Left colon (tissue), 2 donors: ENCODE measurements at regions not wholly inside any gene's neighbourhood (a gene's known extent, or its start where the extent isn't known, plus 50 kb on each side); places are given as distances from the start of the nearest gene placed in this dataset.
"Not testable (repeated sequence)": the region's sequence is repeated elsewhere in the genome, so short reads cannot be mapped to it uniquely, and the experiment has no call there.

Experiments used
- ATAC-seq: fragments of 200-7000 bp; cut with Tn5 transposase; one replicate; pipeline ENCODE4 v1.9.1; 2020; ENCODE audit warnings: mild to moderate bottlenecking, moderate library complexity
- DNase-seq, 2 donors: peaks; one replicate each; pipeline ENCODE4 v3.0.0-alpha.2; 2020
- intact Hi-C, 2 donors: fragments of 100-400 bp; cut with DNase I in 1 of 2; cut with micrococcal nuclease in 1 of 2; formaldehyde crosslinking; loops; one replicate each; pipeline versions ENCODE4 v1.11.2 to v1.14.0; 2022; cut with DNase I, micrococcal nuclease
- donor health status: DM: no; HTN: no; CAD: no.
- donor health status: DM: yes; HTN: yes; CAD: no.

DNA sequence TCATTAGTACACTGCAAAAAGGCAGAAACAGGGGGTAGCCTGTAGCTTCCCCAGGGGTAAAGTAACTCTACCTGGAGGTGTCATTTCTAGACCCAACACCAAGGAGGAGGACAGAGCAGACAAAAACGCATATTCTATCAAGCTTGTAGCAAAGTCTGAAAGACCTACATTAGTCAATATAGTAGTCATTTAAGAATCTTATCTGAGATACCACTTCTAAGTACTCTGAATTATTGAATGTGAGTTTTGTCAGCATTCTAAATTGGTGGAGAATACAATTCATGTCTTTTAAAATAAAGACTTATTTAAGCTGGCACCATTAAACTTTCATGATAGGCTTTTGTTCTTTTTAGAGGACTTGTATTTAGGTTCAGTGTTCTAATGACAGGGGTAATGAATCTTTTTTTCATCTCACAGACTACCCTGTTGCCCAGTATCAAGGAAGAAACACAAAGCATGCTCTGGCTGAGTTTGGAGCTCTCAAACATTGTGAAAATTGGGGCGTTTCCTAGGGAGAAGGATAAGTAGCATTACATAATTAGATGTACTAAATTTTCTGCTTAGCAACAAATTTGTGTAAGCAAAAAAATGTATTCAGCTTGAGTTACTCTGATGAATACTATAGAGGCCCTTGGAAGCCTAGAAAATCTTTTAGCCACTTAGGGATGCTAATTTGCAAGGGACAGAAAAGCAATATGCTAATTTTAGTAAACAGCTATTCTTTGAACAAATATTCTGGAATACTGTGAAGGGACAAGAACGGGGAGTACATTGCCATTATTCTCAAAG is 255.4 kb upstream of the HSF2 start:
- ATAC-seq (no peak), DNase-seq (no peak)
- intact Hi-C loops = no loop called here

DNA sequence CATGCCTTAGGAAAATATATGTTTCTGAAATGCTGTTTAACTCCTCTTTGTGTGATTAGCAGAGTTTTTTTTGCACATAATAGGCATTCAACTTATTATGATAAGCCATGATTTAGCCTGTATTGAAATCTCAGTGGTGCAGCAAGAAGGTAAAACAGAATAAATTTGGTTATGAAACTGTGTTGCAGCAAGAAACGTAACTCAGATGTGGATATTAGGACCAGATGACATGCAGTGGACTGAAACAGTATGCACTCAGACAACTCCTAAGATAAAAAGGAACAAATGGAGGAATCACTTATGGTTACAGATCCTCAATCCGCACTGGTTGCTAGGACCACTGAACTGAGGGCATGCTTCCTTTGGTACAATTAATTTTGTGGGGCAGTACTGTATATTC is 254.2 kb upstream of the HSF2 start:
- no peak for ATAC-seq
- intact Hi-C loops = no loop called here
- no peak for DNase-seq

DNA sequence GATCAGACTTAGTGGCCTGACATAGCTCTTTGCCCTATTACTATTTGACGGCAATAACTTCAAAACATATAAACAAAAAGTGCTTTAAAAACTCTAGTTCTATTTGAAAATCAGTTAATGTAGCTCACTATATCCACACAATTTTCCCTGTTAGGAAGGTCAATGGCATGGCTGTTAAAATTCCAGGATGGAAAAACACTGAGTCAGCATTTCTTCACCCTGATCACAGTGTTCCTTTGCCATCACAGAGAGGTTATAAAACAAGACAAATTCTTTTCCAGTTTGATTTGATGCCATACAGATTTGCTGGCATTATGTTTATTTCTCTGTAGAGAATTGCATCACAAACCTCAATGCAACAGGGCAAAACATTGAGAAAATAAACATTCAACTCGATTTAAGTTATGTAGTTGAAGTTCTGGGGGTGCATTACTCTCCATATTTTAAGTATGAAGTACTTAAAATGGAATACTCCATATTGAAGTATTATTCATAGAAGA is 253.7 kb upstream of the HSF2 start:
- DNase-seq = no peak
- intact Hi-C loops = no loop called here
- ATAC-seq = no peak

DNA sequence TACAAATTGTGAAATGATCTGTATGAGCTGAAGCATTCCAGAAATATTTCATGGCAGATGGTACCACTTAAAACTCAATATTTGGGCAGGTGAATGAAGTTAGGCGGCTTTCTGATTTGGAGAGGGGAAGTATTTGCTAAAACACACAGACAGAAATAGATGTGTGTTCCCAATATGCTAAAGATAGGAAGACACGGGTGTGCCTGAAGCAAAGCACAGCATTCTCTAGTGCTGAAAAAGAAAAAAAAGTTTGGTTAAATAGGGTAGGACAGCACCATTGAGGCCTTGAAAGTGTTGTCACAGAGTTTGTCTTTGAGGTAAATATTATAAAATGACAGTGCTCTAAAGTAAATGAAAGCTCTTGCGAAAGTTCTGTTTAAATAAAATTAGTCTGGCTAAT is 252.2 kb upstream of the HSF2 start:
- no peak for ATAC-seq
- no peak for DNase-seq
- intact Hi-C loops = no loop called here

DNA sequence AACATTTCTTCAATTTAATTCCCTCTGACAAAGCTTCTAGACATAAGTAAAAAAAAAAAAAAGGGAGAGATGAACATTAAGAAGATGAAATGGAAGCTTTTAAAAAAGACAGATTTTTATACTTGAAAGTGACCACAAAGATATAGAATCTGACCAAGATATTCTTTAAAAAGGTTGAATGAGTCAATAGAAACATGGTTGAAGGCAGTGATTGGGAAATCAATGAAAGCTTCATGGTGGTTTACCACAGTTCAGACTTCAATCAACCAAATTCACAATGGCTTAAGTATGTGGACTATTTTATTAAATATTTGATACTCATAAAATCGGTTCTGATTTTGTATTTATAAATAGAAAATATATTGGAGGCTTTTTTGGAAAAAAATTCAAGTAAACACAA is 248.4 kb upstream of the HSF2 start:
- intact Hi-C loops = no loop called here
- DNase-seq (no peak), ATAC-seq (no peak)

DNA sequence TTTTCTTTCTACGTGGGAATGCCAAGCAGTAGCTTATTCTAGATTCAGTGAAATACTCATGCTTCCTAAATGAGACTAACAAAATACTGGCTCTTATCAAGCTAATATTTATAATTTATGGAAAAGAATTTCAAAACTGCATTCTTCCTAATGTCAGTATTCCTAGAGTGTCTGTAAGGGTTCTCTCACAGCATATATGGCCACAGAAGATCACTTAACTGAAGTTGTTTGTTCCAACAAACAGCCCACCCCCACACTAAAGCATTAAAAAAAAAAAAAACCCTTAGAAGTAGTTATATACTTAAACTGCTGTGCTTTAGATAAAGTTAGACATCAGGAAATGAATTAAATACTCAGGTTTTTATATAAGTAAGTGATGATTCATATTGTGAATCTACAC is 247.7 kb upstream of the HSF2 start:
- no peak for ATAC-seq
- intact Hi-C loops = no loop called here
- no peak for DNase-seq

DNA sequence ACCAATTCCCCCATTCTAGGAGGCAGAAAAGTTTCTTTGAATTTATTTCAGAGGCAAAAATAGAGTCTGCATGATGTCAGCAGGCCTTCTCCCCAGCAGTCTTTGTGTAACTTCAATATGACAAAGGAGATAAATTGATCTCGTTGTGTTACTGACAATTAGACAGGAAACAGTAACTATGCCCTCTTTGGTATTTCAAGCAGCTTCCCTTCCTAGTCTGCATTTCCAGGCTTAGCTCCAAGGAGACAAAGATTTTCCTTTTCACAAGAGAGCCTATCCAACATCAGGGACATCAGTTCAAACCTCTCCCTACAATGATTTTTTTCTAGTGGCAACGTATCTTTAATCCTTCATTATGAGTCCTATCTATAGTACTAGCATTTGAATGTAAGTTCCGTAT is 245.9 kb upstream of the HSF2 start:
- no peak for ATAC-seq
- intact Hi-C loops = no loop called here
- DNase-seq = no peak

DNA sequence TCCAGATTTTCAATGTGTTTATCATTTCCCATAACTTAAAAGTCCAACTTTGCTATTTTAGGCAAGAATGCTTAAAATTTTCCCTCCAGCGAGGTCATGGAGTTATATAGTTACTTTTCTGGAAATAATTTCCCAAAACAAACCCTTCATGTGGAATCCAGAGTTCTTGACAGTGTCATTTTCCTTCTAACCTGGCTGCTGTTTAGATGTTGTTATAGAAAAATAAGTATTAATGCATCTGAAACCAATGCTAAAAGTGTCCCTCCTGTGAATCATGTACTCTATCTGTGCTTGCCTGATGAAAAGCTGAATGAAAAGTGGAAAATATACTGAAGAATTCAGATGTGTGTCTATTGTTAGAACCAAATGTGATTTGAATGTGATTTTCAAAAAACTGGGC is 245.3 kb upstream of the HSF2 start:
- no peak for DNase-seq
- intact Hi-C loops = no loop called here
- no peak for ATAC-seq

DNA sequence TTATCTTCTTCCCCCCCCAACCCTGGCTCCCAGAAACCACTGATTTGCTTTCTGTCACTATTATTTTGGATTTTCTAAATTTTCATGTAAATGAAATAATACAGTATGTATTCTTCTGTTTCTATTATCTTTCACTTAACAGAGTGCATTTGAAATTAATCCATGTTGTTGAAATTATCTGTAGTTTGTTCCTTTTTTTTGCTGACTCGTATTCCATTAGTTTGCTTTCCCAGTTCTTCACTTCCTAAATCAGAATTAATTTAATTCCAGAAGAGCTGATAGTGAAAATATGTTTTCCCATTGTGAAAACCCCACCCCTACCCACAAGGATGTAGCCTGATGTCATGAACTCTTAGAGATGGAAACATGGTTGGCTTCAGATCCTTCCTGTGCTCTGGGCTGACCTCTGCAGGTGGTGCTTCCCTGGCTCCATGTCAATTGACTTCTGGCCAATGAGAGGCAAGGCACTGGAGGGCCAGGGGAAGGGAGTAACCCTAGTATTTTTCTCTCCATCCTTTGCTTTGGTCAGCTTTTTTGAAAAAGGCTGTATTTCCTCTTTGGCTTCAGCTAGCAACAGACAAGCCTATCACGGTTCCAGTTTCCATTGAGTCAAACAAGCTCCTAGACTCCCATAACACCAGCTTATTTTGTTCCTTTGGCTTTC is 244.4 kb upstream of the HSF2 start:
- intact Hi-C loops = no loop called here
- no peak for DNase-seq
- ATAC-seq = no peak

DNA sequence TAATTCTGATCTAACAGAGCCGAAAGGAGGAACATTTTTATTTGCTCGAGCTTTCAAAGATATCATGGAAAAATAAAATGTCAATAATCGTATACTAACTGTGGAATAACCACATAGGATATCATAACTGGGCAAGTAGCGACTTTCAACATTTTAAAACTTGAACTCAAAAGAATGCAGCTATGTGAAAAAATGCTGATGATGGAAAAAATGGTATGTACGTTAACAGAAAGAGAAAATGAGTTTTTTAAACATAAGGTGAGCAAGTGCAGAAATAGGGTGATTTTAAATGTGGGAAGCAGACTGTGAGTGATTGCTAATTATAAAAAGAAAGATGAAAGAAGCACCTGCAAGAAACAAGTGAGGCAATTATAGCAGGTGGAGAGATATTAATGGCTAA is 238.3 kb upstream of the HSF2 start:
- no peak for ATAC-seq
- intact Hi-C loops = no loop called here
- no peak for DNase-seq

DNA sequence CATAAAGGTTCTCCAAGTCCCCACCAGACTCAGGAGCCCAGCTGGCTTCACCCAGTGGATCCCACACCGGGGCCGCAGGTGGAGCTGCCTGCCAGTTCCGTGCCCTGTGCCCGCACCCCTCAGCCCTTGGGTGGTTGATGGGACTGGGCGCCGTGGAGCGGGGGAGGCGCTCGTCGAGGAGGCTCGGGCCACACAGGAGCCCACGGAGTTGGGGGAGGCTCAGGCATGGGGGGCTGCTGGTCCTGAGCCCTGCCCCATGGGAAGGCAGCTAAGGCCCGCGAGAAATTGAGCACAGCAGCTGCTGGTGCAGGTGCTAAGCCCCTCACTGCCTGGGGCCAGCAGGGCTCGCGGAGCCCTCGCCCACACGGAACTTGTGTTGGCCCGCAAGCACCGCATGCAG is 234.4 kb upstream of the HSF2 start:
- DNase-seq (no peak), ATAC-seq (no peak)
- intact Hi-C loops = no loop called here

DNA sequence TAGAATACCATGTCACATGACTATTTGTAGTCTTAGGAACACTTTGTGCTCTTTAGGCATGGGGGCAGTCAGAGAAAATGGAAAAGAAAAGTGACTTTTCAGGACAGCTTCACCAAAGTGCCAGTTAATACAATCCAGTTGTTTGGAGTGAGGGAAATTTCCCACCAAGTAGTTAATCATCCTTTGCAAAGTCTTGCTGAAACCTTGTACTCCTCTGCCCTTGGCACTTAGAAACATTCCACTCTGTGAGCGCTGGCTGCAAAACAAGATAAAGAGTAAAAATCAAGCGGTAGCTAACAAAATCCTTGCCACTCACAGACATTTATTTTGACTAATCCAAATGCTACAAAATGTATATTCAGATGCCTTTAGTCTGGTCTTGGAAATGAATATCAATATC is 229.2 kb upstream of the HSF2 start:
- intact Hi-C loops = no loop called here
- ATAC-seq (no peak), DNase-seq (no peak)

DNA sequence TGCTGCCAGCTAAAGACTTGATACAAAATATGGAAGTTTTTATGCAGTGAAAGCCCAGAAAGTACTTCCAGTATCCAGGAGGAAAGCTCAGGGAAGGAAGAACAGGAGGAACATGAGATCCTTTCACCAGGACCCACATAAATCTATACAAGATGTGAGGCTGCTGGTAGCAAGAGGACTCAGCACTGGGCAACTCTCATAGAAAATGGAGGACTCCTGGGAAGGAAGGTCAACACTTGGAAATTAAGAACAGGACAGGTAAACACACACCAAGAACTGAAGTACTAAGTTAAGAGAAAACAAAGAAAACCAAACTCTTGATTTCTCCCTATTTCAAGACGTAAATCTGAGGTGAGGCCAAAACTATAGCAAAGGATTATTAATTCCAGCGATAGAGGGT is 220.5 kb upstream of the HSF2 start:
- intact Hi-C loops = no loop called here
- no peak for DNase-seq
- ATAC-seq = no peak

DNA sequence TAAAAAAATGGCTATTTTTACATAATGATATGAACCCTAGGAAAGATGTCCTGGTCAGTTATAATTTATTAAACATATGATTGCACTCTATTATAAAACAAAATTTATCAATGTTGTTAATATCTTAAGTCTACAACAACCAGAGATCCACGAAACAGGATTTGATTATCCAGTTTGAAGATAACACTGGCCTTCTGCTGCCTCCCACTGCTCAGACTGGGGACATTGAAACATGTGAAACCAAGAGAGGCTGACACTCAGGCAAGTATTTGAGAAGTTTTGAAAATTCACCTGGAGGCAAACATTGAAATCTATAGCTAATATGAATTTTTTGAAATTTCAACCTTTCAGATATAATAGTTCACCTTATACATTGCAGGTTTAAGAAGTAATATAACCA is 219.3 kb upstream of the HSF2 start:
- intact Hi-C loops = no loop called here
- ATAC-seq (no peak), DNase-seq (no peak)

DNA sequence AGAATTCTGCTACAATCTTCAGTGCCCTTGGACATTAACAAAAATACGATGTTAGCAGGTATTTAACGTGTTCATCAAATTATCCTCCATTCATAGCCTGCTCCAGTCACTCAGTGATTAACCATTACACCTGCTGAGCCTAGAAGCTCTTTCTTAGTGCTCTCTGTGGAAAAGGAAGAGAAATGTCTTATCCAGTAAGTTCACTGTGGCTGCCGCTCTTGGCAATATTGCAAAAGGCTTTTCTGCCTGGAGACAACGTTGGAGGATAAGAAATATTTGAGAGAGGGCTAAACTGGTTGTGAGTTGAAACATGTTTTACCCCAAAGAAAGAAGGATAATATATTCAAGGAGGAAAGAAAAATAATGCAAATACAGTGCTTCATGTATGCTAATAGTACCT is 217.4 kb upstream of the HSF2 start:
- DNase-seq = no peak
- ATAC-seq = no peak
- intact Hi-C loops = no loop called here

DNA sequence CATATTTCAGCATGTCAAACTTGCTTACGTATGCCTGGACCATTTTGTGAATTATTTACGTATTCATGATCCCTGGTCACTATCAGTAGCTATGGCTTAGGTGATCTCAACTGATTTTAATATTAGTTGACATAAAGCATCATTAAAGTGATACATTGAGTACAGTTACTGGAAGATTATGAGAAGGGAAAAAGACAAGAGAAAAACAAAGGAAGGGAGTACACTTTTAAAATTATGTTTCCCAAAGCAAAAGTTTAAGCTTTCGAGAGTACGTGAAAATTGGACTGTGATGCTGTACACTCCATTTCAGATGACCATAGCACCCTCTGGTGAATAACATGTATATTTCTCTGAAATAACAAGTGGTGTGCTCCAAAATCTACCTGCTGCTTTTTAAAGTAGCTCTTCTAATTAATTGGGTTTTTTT is 215.0 kb upstream of the HSF2 start:
- intact Hi-C loops = no loop called here
- no peak for DNase-seq
- no peak for ATAC-seq

DNA sequence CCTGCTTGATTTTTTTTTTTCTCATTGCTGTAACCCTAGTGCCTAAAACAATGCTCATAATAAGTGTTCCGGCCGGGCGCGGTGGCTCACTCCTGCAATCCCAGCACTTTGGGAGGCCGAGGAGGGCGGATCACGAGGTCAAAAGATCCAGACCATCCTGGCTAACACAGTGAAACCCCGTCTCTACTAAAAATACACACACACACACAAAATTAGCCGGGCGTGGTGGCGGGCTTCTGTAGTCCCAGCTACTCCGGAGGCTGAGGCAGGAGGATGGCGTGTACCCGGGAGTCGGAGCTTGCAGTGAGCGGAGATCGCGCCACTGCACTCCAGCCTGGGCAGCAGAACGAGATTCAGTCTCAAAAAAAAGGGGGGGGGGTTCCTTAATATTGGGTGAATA is 214.0 kb upstream of the HSF2 start:
- intact Hi-C loops, ATAC-seq, DNase-seq: not testable (repeated sequence)

DNA sequence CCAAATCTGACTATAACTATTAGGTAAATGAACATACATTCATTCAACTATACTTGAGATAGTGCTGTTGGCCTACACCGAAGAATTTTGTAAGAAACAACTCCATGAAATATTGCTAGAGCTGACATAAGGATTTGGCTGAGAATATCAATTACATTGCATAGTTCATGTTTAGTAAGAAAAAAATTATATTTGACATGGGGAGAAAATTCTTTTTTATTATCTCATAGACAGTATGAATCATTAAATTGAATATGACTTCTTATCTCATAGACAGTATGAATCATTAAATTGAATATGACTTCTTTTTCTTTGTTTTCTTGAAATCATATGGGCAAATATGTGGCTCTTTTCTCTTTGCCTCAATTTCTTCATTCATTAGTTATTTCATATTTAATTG is 212.3 kb upstream of the HSF2 start:
- ATAC-seq = no peak
- intact Hi-C loops = no loop called here

DNA sequence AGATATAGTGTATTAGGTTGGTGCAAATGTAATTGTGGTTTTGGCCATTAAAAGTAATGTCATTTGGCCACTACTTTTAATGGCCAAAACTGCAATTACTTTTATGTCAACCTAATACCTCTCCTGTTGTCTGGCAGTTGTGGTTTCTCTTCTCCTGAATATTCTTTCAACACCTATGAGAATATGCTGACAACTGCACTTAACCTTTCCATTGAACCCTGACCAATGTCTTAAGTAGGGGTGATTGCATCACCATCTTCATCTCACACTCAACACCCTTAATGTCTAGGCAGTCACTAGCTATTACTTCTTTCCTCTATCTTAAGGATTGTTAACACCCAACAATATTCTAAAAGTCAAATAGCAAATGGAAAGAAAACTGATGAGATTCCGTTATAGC is 200.5 kb upstream of the HSF2 start:
- DNase-seq = no peak
- ATAC-seq = no peak
- intact Hi-C loops = no loop called here

More for the DNA sequence above, 212.3 kb upstream of the HSF2 start:
- DNase-seq = no peak

DNA sequence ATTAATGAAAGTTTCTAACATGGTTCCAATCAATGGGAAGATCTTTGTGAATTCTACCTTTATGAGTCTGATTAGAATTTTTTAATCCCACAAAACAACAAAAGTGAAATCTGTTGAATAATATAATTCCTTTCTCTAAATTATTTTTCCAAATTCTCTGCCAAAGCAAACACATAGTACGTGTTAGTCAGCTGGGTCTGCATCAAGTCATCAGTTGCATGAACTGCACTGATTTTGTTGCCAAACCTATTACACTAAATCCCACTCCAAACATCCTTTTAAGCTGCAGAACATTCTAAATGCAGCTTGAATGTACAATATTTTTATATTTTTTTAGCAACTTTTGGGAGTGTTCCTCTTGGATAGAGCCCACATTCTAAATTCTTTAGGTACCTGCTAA is 199.0 kb upstream of the HSF2 start:
- ATAC-seq = no peak
- DNase-seq = no peak
- intact Hi-C loops = no loop called here
